SK-N-SH treated with all-trans-retinoic acid at 6 μM for 48 hours (cell line): ENCODE measurements at regions not wholly inside any gene's neighbourhood (a gene's known extent, or its start where the extent isn't known, plus 50 kb on each side); places are given as distances from the start of the nearest gene placed in this dataset.

Experiments used
- ATAC-seq: fragments of 200-7000 bp; cut with Tn5 transposase; 3 replicates; pipeline ENCODE4 v1.9.1; 2020; ENCODE audit warnings: mild to moderate bottlenecking, moderate library complexity
- ARNTL ChIP-seq: fragments of 450-650 bp; formaldehyde crosslinking; IDR thresholded peaks from 2 replicates; pipeline ENCODE4 v1.5.0; 2020; ENCODE audit warnings: low read depth, mild to moderate bottlenecking, moderate library complexity, borderline replicate concordance
- BACH2 ChIP-seq: fragments of 250-450 bp; sonication (Bioruptor Pico); IDR thresholded peaks from 2 replicates; pipeline ENCODE4 v1.9.0; 2021; ENCODE audit warnings: mild to moderate bottlenecking, borderline replicate concordance
- CREB5 ChIP-seq: fragments of 250-450 bp; sonication (Bioruptor Pico); IDR thresholded peaks from 2 replicates; pipeline ENCODE4 v1.5.1; 2020; ENCODE audit warnings: low read depth, mild to moderate bottlenecking, moderate library complexity
- CSDC2 ChIP-seq: fragments of 250-450 bp; sonication (Bioruptor Pico); IDR thresholded peaks from 2 replicates; pipeline ENCODE4 v1.5.0; 2020; ENCODE audit warnings: mild to moderate bottlenecking, moderate library complexity
- GLIS3 ChIP-seq: fragments of 250-450 bp; sonication (Bioruptor Pico); IDR thresholded peaks from 2 replicates; pipeline ENCODE4 v1.5.0; 2020; ENCODE audit warnings: mild to moderate bottlenecking, moderate library complexity
- ISL1 ChIP-seq: fragments of 250-450 bp; sonication (Bioruptor Pico); IDR thresholded peaks from 2 replicates; pipeline ENCODE4 v2.1.2; 2022; ENCODE audit warnings: mild to moderate bottlenecking, moderate library complexity
- POU6F1 ChIP-seq: fragments of 250-450 bp; sonication (Bioruptor Pico); IDR thresholded peaks from 2 replicates; pipeline ENCODE4 v1.8.0; 2021; ENCODE audit warnings: low read depth, mild to moderate bottlenecking, moderate library complexity, borderline replicate concordance
- PPARA ChIP-seq: fragments of 250-450 bp; sonication (Bioruptor Pico); IDR thresholded peaks from 2 replicates; pipeline ENCODE4 v1.5.0; 2020; ENCODE audit warnings: mild to moderate bottlenecking, borderline replicate concordance
- RARB ChIP-seq: fragments of 250-450 bp; sonication (Bioruptor Pico); IDR thresholded peaks from 2 replicates; pipeline ENCODE4 v1.8.0; 2021; ENCODE audit warnings: mild to moderate bottlenecking, moderate library complexity
- SNAI2 ChIP-seq: fragments of 250-450 bp; sonication (Bioruptor Pico); IDR thresholded peaks from 2 replicates; pipeline ENCODE4 v1.5.0; 2020; ENCODE audit warnings: mild to moderate bottlenecking, moderate library complexity
- TOX ChIP-seq: fragments of 250-450 bp; sonication (Bioruptor Pico); IDR thresholded peaks from 2 replicates; pipeline ENCODE4 v1.8.0; 2021; ENCODE audit warnings: mild to moderate bottlenecking, moderate library complexity, borderline replicate concordance
- ZC3H10 ChIP-seq: fragments of 250-450 bp; sonication (Bioruptor Pico); IDR thresholded peaks from 2 replicates; pipeline ENCODE4 v1.5.1; 2021; ENCODE audit warnings: mild to moderate bottlenecking, moderate library complexity
- ZFP3 ChIP-seq: fragments of 250-450 bp; sonication (Bioruptor Pico); IDR thresholded peaks from 2 replicates; pipeline ENCODE4 v1.5.0; 2020; ENCODE audit warnings: mild to moderate bottlenecking, moderate library complexity
- ZFP30 ChIP-seq: fragments of 450-650 bp; formaldehyde crosslinking; IDR thresholded peaks from 2 replicates; pipeline ENCODE4 v1.5.0; 2022; ENCODE audit warnings: mild to moderate bottlenecking, moderate library complexity
- ZNF565 ChIP-seq: fragments of 450-650 bp; formaldehyde crosslinking; conservative IDR thresholded peaks from 2 replicates; pipeline ENCODE4 v1.5.0; 2020; ENCODE audit warnings: low read depth, mild to moderate bottlenecking, moderate library complexity
- ZNF70 ChIP-seq: fragments of 450-650 bp; formaldehyde crosslinking; IDR thresholded peaks from 2 replicates; pipeline ENCODE4 v1.5.0; 2020; ENCODE audit warnings: mild to moderate bottlenecking, moderate library complexity
- ZNF8 ChIP-seq: fragments of 450-650 bp; formaldehyde crosslinking; IDR thresholded peaks from 2 replicates; pipeline ENCODE4 v1.5.0; 2020; ENCODE audit warnings: mild to moderate bottlenecking, moderate library complexity
- TF ChIP-seq, protein P1 (sequence below): fragments of 250-450 bp; sonication (Bioruptor Pico); IDR thresholded peaks from 2 replicates; pipeline ENCODE4 v1.8.0; 2020; ENCODE audit warnings: mild to moderate bottlenecking, moderate library complexity, borderline replicate concordance
- TF ChIP-seq, protein P2 (sequence below): fragments of 250-450 bp; sonication (Bioruptor Pico); IDR thresholded peaks from 2 replicates; pipeline ENCODE4 v1.5.1; 2021; ENCODE audit warnings: mild to moderate bottlenecking, moderate library complexity
- TF ChIP-seq, protein P3 (sequence below): fragments of 250-450 bp; sonication (Bioruptor Pico); IDR thresholded peaks from 2 replicates; pipeline ENCODE4 v1.5.0; 2020; ENCODE audit warnings: mild to moderate bottlenecking, moderate library complexity

DNA sequence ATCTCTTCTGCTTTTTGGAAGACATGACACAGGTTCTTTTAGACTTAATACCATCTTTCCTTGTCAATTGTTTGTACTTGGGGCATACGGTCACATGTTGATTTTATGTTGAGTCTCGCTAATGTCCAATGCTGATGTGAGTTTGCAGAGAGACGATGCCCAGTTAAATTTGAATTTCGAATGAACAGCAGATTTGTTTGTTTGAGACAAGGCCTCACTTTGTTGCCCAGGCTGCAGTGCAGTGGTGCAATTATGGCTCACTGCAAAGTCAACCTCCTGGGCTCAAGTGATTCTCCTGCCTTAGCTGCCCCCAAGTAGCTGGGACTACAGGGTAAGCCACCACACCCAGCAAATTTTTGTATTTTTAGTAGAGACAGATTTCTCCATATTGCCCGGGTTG lies 473.5 kb downstream of the RIT2 start (continued):
- no peak for TF ChIP-seq POU6F1 (CRISPR knock-in tag)
- TF ChIP-seq ZNF70 (CRISPR knock-in tag) = no peak
- no peak for TF ChIP-seq RARB (CRISPR knock-in tag)
- TF ChIP-seq PPARA (CRISPR knock-in tag) = no peak
- TF ChIP-seq CSDC2 (CRISPR knock-in tag) = no peak
- TF ChIP-seq ZNF8 = no peak
- no peak for TF ChIP-seq ZFP30
- TF ChIP-seq GLIS3 (CRISPR knock-in tag) = no peak

- no peak for ATAC-seq
- TF ChIP-seq CREB5 (no peak), SNAI2 (CRISPR knock-in tag) (0 out of 2 replicates have a peak, but pooled peaks have one; percentile 25), ZNF8 (no peak), POU6F1 (CRISPR knock-in tag) (no peak), PPARA (CRISPR knock-in tag) (no peak), ISL1 (CRISPR knock-in tag) (peak; percentile 29; the same call in 1 of the 2 replicates)
- TF ChIP-seq, protein P1, sequence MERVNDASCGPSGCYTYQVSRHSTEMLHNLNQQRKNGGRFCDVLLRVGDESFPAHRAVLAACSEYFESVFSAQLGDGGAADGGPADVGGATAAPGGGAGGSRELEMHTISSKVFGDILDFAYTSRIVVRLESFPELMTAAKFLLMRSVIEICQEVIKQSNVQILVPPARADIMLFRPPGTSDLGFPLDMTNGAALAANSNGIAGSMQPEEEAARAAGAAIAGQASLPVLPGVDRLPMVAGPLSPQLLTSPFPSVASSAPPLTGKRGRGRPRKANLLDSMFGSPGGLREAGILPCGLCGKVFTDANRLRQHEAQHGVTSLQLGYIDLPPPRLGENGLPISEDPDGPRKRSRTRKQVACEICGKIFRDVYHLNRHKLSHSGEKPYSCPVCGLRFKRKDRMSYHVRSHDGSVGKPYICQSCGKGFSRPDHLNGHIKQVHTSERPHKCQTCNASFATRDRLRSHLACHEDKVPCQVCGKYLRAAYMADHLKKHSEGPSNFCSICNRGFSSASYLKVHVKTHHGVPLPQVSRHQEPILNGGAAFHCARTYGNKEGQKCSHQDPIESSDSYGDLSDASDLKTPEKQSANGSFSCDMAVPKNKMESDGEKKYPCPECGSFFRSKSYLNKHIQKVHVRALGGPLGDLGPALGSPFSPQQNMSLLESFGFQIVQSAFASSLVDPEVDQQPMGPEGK (CRISPR knock-in tag) = no peak
Observed at GRCh38 chr18:42644729-42645131, 470.8 kb downstream of the RIT2 start.

GRCh38 chr18:42649331-42650035 lies 466.0 kb downstream of the RIT2 start:
- TF ChIP-seq, protein P2, sequence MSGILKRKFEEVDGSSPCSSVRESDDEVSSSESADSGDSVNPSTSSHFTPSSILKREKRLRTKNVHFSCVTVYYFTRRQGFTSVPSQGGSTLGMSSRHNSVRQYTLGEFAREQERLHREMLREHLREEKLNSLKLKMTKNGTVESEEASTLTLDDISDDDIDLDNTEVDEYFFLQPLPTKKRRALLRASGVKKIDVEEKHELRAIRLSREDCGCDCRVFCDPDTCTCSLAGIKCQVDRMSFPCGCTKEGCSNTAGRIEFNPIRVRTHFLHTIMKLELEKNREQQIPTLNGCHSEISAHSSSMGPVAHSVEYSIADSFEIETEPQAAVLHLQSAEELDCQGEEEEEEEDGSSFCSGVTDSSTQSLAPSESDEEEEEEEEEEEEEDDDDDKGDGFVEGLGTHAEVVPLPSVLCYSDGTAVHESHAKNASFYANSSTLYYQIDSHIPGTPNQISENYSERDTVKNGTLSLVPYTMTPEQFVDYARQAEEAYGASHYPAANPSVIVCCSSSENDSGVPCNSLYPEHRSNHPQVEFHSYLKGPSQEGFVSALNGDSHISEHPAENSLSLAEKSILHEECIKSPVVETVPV (CRISPR knock-in tag) = no peak
- TF ChIP-seq ZNF70 (CRISPR knock-in tag) = no peak
- no peak for TF ChIP-seq PPARA (CRISPR knock-in tag)
- no peak for TF ChIP-seq CREB5
- TF ChIP-seq BACH2 = no peak
- TF ChIP-seq ZC3H10 = no peak
- TF ChIP-seq, protein P3, sequence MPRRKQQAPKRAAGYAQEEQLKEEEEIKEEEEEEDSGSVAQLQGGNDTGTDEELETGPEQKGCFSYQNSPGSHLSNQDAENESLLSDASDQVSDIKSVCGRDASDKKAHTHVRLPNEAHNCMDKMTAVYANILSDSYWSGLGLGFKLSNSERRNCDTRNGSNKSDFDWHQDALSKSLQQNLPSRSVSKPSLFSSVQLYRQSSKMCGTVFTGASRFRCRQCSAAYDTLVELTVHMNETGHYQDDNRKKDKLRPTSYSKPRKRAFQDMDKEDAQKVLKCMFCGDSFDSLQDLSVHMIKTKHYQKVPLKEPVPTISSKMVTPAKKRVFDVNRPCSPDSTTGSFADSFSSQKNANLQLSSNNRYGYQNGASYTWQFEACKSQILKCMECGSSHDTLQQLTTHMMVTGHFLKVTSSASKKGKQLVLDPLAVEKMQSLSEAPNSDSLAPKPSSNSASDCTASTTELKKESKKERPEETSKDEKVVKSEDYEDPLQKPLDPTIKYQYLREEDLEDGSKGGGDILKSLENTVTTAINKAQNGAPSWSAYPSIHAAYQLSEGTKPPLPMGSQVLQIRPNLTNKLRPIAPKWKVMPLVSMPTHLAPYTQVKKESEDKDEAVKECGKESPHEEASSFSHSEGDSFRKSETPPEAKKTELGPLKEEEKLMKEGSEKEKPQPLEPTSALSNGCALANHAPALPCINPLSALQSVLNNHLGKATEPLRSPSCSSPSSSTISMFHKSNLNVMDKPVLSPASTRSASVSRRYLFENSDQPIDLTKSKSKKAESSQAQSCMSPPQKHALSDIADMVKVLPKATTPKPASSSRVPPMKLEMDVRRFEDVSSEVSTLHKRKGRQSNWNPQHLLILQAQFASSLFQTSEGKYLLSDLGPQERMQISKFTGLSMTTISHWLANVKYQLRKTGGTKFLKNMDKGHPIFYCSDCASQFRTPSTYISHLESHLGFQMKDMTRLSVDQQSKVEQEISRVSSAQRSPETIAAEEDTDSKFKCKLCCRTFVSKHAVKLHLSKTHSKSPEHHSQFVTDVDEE (CRISPR knock-in tag) = no peak
- TF ChIP-seq ZFP3 = no peak
- no peak for TF ChIP-seq TOX (CRISPR knock-in tag)
- no peak for TF ChIP-seq ZNF8
- TF ChIP-seq ZFP30 = no peak
- TF ChIP-seq ZNF565 (CRISPR knock-in tag) = no peak
- TF ChIP-seq CSDC2 (CRISPR knock-in tag) = no peak
- no peak for TF ChIP-seq ARNTL
- TF ChIP-seq SNAI2 (CRISPR knock-in tag) = no peak
- no peak for TF ChIP-seq RARB (CRISPR knock-in tag)
- TF ChIP-seq POU6F1 (CRISPR knock-in tag) = no peak
- TF ChIP-seq ISL1 (CRISPR knock-in tag) = no peak
- no peak for ATAC-seq
